Spleen (tissue), 11 donors: ENCODE measurements at regions not wholly inside any gene's neighbourhood (a gene's known extent, or its start where the extent isn't known, plus 50 kb on each side); places are given as distances from the start of the nearest gene placed in this dataset.

Experiments used
- DNase-seq: peaks from one replicate; pipeline ENCODE4 v3.0.0-alpha.2; 2020
- H3K27ac ChIP-seq, 8 donors: fragments of 200-600 bp; sonication (generic) in 7 of 8; 1 replicate in 4 of 8; 2 replicates in 4 of 8; pipeline versions ENCODE4 v1.5.0 to v1.8.0; 2016 to 2021; ENCODE audit warnings: inconsistent platforms in 4 of 8, mild to moderate bottlenecking in 4 of 8, moderate library complexity in 1 of 8
- H3K27me3 ChIP-seq, 7 donors: fragments of 200-600 bp; sonication (generic) in 6 of 7; replicated peaks in 1 of 7; 1 replicate in 4 of 7; 2 replicates in 3 of 7; pipeline versions ENCODE4 v1.5.0 to v1.8.0; 2016 to 2021; ENCODE audit warnings: inconsistent platforms in 3 of 7, mild to moderate bottlenecking in 1 of 7
- H3K36me3 ChIP-seq, 6 donors: fragments of 200-600 bp; sonication (generic) in 5 of 6; 1 replicate in 4 of 6; 2 replicates in 2 of 6; pipeline versions ENCODE4 v1.5.0 to v1.8.0; 2016 to 2021; ENCODE audit warnings: inconsistent platforms in 2 of 6
- H3K4me1 ChIP-seq, 6 donors: fragments of 200-600 bp; sonication (generic) in 5 of 6; 1 replicate in 3 of 6; 2 replicates in 3 of 6; pipeline versions ENCODE4 v1.5.0 to v1.8.0; 2016 to 2021; ENCODE audit warnings: inconsistent platforms in 3 of 6
- H3K4me3 ChIP-seq, 8 donors: fragments of 200-600 bp; sonication (generic) in 7 of 8; 1 replicate in 4 of 8; 2 replicates in 4 of 8; pipeline versions ENCODE4 v1.5.0 to v1.8.0; 2016 to 2021; ENCODE audit warnings: inconsistent platforms in 4 of 8, mild to moderate bottlenecking in 4 of 8, moderate library complexity in 2 of 8
- H3K9me3 ChIP-seq, 8 donors: fragments of 200-600 bp; sonication (generic) in 7 of 8; 1 replicate in 4 of 8; 2 replicates in 4 of 8; pipeline versions ENCODE4 v1.5.0 to v1.8.0; 2016 to 2021; ENCODE audit warnings: inconsistent platforms in 4 of 8
- POLR2A ChIP-seq, 3 donors: fragments of 450-650 bp; IDR thresholded peaks; one replicate each; pipeline ENCODE4 v1.5.1; 2017; ENCODE audit warnings: antibody characterized with exemption in 3 of 3, mild to moderate bottlenecking in 1 of 3
- POLR2AphosphoS5 ChIP-seq, 3 donors: sonication (generic); formaldehyde crosslinking; IDR thresholded peaks; one replicate each; pipeline ENCODE4 v1.5.1; 2017; ENCODE audit warnings: antibody characterized with exemption in 3 of 3
- WGBS, 5 donors: extraction: QIAGEN DNeasy Blood & Tissue Kit in 3 of 5; methylation state at CpG; one replicate each; pipeline versions ENCODE4 v1.1.5 to v1.1.7; 2013 to 2018; 5-methylcytosine and 5-hydroxymethylcytosine counted together
- intact Hi-C: fragments of 100-400 bp; cut with DNase I; formaldehyde crosslinking; loops from one replicate; pipeline ENCODE4 v1.15.0; 2023; ENCODE audit warnings: low total_unique reads
- TF ChIP-seq, protein P1 (sequence below), 11 experiments: fragments of 200-600 bp in 7 of 11; fragments of 450-650 bp in 4 of 11; sonication (generic) in 4 of 11; IDR thresholded peaks in 8 of 11; conservative IDR thresholded peaks in 3 of 11; 1 replicate in 7 of 11; 2 replicates in 4 of 11; pipeline versions ENCODE4 v1.4.0 to v1.8.0; 2016 to 2021; ENCODE audit warnings: antibody characterized with exemption in 11 of 11, inconsistent platforms in 4 of 11, mild to moderate bottlenecking in 1 of 11
- donor health status: healthy with polysubstance abuse.
- donor health status: DM: no; HTN: no; CAD: no; lungs with moderate emphysema.
- donor health status: DM: no; HTN: no; CAD: no.
- donor health status: Bipolar disorder and iron deficiency.
- donor health status: healthy.
- donor health status: DM: no; HTN: no; CAD: no.
- donor health status: DM: yes; HTN: yes; CAD: no.

DNA sequence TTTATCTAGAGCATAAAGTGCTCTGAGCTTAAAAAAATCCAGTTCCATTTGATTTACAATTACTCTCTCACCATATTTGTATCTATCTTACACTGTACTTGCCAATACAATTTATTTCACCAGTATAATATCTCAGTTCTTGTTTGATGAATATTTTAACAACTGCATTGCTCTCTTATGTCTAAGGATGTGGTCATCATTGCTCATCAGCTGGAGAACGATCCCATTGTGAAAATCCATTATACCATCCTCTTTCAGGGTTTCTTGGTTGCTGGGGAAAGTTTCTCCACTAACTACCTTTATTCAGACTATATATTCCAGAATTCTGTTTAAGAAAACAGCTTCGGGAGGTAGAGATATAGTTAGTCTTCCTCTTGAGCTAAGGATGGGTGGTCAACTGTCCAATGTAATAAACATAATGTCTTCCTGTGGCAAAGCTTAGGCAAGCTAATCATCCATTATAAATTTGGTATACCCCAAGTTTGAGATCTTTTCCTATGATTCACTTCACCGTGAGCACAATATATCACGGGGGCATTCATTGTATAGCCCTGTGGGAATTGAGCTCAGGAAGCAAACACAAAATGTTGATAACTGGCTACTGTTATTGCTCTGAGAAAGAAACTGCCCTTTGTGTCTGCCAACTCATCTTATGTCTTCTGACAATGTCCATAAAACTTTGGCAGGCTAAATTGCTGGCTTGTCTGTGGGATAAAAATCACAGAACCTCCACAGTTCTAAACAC, 2361.9 kb downstream of the ARAP2 start:
- no peaks in the 10 kb centered on the region for H3K27me3 ChIP-seq
- H3K4me1 ChIP-seq, result no peaks in the 10 kb centered on the region
- intact Hi-C loops, result no loop called here
- no peak overlapping the region for H3K4me3 ChIP-seq
- no peak overlapping the region for H3K27ac ChIP-seq
- H3K36me3 ChIP-seq, result no peaks in the 10 kb centered on the region
- no peak for DNase-seq
- no peak for TF ChIP-seq POLR2A (IDR thresholded peaks at IDR 0.05)
- TF ChIP-seq POLR2AphosphoS5 (IDR thresholded peaks at IDR 0.05), result no peak
- TF ChIP-seq, protein P1, sequence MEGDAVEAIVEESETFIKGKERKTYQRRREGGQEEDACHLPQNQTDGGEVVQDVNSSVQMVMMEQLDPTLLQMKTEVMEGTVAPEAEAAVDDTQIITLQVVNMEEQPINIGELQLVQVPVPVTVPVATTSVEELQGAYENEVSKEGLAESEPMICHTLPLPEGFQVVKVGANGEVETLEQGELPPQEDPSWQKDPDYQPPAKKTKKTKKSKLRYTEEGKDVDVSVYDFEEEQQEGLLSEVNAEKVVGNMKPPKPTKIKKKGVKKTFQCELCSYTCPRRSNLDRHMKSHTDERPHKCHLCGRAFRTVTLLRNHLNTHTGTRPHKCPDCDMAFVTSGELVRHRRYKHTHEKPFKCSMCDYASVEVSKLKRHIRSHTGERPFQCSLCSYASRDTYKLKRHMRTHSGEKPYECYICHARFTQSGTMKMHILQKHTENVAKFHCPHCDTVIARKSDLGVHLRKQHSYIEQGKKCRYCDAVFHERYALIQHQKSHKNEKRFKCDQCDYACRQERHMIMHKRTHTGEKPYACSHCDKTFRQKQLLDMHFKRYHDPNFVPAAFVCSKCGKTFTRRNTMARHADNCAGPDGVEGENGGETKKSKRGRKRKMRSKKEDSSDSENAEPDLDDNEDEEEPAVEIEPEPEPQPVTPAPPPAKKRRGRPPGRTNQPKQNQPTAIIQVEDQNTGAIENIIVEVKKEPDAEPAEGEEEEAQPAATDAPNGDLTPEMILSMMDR (IDR thresholded peaks at IDR 0.05 in 8 of 11, conservative IDR thresholded peaks at IDR 0.05 in 3 of 11), result no peak
- 57 to 68% (median 63%) methylated on average over 4 of the region's 4 CpGs for WGBS, 5 donors
- H3K9me3 ChIP-seq, result peaks cover 0 to 21% (median 4%) of the 10 kb centered on the region in 8 donors

GRCh38 chr4:33883111-33883510, 2361.2 kb downstream of the ARAP2 start:
- Histone ChIP-seq H3K4me1 (no peaks in the 10 kb centered on the region), H3K4me3 (no peak overlapping the region), H3K27me3 (no peaks in the 10 kb centered on the region), H3K36me3 (no peaks in the 10 kb centered on the region), H3K9me3 (peaks cover 0 to 18% (median 0%) of the 10 kb centered on the region in 8 donors), H3K27ac (no peak overlapping the region)
- TF ChIP-seq, protein P1 (IDR thresholded peaks at IDR 0.05 in 8 of 11, conservative IDR thresholded peaks at IDR 0.05 in 3 of 11), result no peak
- TF ChIP-seq POLR2AphosphoS5 (IDR thresholded peaks at IDR 0.05) (no peak), POLR2A (IDR thresholded peaks at IDR 0.05) (no peak)
- intact Hi-C loops, result no loop called here
- DNase-seq, result no peak

DNA sequence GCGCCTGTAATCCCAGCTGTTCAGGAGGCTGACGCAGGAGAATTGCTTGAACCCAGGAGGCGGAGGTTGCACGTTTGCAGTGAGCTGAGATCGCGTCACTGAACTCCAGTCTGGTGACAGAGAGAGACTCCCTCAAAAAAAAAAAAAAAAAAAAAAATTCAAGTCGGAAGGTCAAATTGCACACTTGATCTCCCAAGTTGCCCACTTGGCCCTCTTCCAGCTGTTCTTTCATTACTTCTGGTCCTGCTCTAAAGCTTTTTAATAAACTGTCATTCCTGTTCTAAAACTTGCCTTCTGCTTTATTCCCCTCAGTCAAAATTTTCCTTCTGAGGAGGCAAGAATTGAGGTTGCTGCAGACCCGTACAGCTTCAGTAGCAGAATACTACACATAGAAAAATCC, 2358.0 kb downstream of the ARAP2 start:
- Histone ChIP-seq H3K9me3 (peaks cover 0 to 4% (median 0%) of the 10 kb centered on the region in 8 donors), H3K36me3 (no peaks in the 10 kb centered on the region), H3K4me1 (no peaks in the 10 kb centered on the region), H3K27ac (no peak overlapping the region), H3K4me3 (no peak overlapping the region), H3K27me3 (no peaks in the 10 kb centered on the region)
- intact Hi-C loops, result no loop called here
- DNase-seq, result no peak
- 75 to 88% (median 82%) methylated on average over 8 of the region's 8 CpGs for WGBS, 5 donors
- TF ChIP-seq, protein P1 (IDR thresholded peaks at IDR 0.05 in 8 of 11, conservative IDR thresholded peaks at IDR 0.05 in 3 of 11), result no peak
- no peak for TF ChIP-seq POLR2A (IDR thresholded peaks at IDR 0.05)
- no peak for TF ChIP-seq POLR2AphosphoS5 (IDR thresholded peaks at IDR 0.05)

- Histone ChIP-seq H3K27me3 (no peaks in the 10 kb centered on the region), H3K36me3 (no peaks in the 10 kb centered on the region), H3K4me1 (no peaks in the 10 kb centered on the region), H3K27ac (no peak overlapping the region), H3K9me3 (peaks cover 0 to 4% (median 0%) of the 10 kb centered on the region in 8 donors), H3K4me3 (no peak overlapping the region)
- TF ChIP-seq POLR2A (IDR thresholded peaks at IDR 0.05), result no peak
- TF ChIP-seq, protein P1 (IDR thresholded peaks at IDR 0.05 in 8 of 11, conservative IDR thresholded peaks at IDR 0.05 in 3 of 11), result no peak
- TF ChIP-seq POLR2AphosphoS5 (IDR thresholded peaks at IDR 0.05), result no peak
- intact Hi-C loops, result no loop called here
- 74 to 85% (median 81%) methylated on average over 3 of the region's 3 CpGs for WGBS, 5 donors
- DNase-seq, result no peak
Measured at GRCh38 chr4:33890841-33891240, 2353.5 kb downstream of the ARAP2 start.
